AG10803 (cell line): ENCODE measurements at regions not wholly inside any gene's neighbourhood (a gene's known extent, or its start where the extent isn't known, plus 50 kb on each side); places are given as distances from the start of the nearest gene placed in this dataset.

Experiments
- DNase-seq: peaks from one replicate; pipeline ENCODE4 v3.0.0; 2010; ENCODE audit warnings: low read depth
- H3K4me3 ChIP-seq: 2 replicates; pipeline ENCODE4 v1.5.1; 2011; ENCODE audit warnings: mild to moderate bottlenecking, low read length, control low read depth
- CTCF ChIP-seq: conservative IDR thresholded peaks from 2 replicates; pipeline ENCODE4 v1.5.1; 2011; ENCODE audit warnings: mild to moderate bottlenecking, low read length, control low read depth, inconsistent platforms

GRCh38 chr4:116590648-116591047 lies 494.7 kb downstream of the TRAM1L1 start:
- TF ChIP-seq CTCF, result no peak
- H3K4me3 ChIP-seq, result no peak overlapping the region
- DNase-seq, result no peak

- no peak overlapping the region for H3K4me3 ChIP-seq
- no peak for DNase-seq
- no peak for TF ChIP-seq CTCF
Observed at GRCh38 chr4:116588783-116589182, 496.6 kb downstream of the TRAM1L1 start.

- H3K4me3 ChIP-seq, result no peak overlapping the region
- DNase-seq, result no peak
- no peak for TF ChIP-seq CTCF
Observed at GRCh38 chr4:116585246-116585645, 500.1 kb downstream of the TRAM1L1 start.

- no peak overlapping the region for H3K4me3 ChIP-seq
- TF ChIP-seq CTCF, result no peak
- DNase-seq, result no peak
Observed at GRCh38 chr4:116577321-116577720, 508.1 kb downstream of the TRAM1L1 start.

- TF ChIP-seq CTCF, result no peak
Observed at GRCh38 chr4:116573540-116573939, 511.8 kb downstream of the TRAM1L1 start.

GRCh38 chr4:116561768-116562167 lies 523.6 kb downstream of the TRAM1L1 start:
- no peak overlapping the region for H3K4me3 ChIP-seq
- TF ChIP-seq CTCF, result no peak
- no peak for DNase-seq

More at GRCh38 chr4:116573540-116573939, 511.8 kb downstream of the TRAM1L1 start:
- DNase-seq, result no peak
- no peak overlapping the region for H3K4me3 ChIP-seq

- no peak for TF ChIP-seq CTCF
- no peak overlapping the region for H3K4me3 ChIP-seq
- DNase-seq, result no peak
Observed at GRCh38 chr4:116551806-116552205, 533.6 kb downstream of the TRAM1L1 start.
